Mononuclear cell (primary cell): ENCODE measurements at regions not wholly inside any gene's neighbourhood (a gene's known extent, or its start where the extent isn't known, plus 50 kb on each side); places are given as distances from the start of the nearest gene placed in this dataset.

Experiments
- H3K27me3 ChIP-seq: 2 replicates; pipeline ENCODE4 v1.6.0; 2011; ENCODE audit warnings: low read length, control low read depth; ENCODE audit not compliant: insufficient read depth
- H3K4me1 ChIP-seq: 2 replicates; pipeline ENCODE4 v1.5.1; 2011; ENCODE audit warnings: mild to moderate bottlenecking, low read length, control low read depth; ENCODE audit not compliant: insufficient read depth
- H3K4me3 ChIP-seq: 2 replicates; pipeline ENCODE4 v1.5.1; 2011; ENCODE audit warnings: mild to moderate bottlenecking, low read length, moderate library complexity
- H3K9me3 ChIP-seq: 2 replicates; pipeline ENCODE4 v1.5.1; 2011; ENCODE audit warnings: low read depth, mild to moderate bottlenecking, control low read depth, low read length

DNA sequence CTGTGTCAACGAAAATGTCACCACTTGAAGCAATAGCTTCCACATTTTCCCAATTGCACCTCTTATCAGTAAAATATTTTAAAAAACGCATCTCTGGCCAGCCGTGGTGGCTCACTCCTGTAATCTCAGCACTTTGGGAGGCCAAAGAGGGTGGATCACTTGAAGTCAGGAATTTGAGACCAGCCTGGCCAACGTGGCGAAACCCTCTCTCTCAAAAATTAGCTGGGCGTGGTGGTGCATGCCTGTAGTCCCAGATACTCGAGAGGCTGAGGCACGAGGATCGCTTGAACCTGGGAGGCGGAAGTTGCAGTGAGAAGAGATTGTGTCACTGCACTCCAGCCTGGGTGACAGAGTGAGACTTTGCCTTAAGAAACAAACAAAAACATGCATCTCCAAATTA, 210.1 kb upstream of the CHD1 start:
- no peaks in the 10 kb centered on the region for H3K9me3 ChIP-seq
- peaks cover 2% of the 10 kb centered on the region for H3K27me3 ChIP-seq
- no peak overlapping the region for H3K4me3 ChIP-seq

DNA sequence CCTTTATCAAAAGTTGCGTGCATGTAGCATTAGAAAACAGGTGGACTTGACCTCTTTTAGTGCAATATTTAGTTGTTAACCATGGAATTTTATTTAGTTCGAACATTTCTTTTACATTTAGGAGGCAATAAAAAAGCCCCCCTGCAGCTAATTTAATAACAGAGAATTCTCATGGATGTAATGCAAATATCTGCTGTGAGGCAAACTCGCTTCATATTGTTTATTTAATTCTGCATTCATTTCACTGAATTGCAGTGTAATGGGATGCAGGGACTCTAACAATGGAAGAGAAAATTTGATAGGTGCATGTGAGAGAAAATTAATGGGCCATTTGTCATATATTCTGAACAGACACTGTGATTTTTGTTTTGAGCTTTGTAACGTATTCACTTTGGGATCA, 205.1 kb upstream of the CHD1 start:
- Histone ChIP-seq H3K27me3 (peaks cover 5% of the 10 kb centered on the region), H3K4me1 (no peaks in the 10 kb centered on the region), H3K4me3 (no peak overlapping the region), H3K9me3 (no peaks in the 10 kb centered on the region)

More for the DNA sequence above, 210.1 kb upstream of the CHD1 start:
- no peaks in the 10 kb centered on the region for H3K4me1 ChIP-seq

DNA sequence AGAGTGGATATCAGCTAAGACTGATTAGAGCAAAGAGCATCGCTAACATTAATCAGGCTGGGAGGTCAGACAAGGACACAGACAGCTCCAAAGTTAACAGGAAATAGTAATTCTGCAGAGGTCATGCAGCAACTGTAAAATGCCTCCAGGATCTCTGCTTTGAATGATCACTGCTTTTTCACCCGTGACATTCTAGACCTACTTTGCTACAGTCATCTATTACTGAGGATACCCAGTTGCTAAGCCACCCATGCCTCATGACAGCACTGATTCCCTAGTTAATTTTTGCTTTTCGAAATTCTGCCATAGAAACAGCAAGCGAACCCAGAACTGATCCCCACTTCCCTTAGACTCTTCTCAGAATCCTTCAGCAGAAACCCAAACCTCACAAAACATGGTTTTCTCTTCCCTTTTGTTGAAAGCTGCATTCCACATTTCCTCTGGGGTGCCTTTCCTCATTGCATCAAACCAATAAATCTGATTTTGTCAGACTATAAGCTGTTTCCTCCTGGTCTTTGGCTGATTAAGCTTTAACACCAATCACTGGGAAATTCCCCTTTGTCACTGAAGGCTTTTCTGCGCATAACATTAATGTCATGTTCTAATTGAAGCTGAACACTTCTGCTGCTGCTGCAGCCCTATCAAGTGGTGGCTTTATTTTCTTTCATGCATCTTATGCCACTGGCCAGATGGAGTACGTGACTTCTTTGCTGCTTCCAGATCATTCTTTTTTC, 201.1 kb upstream of the CHD1 start:
- Histone ChIP-seq H3K9me3 (no peaks in the 10 kb centered on the region), H3K27me3 (peaks cover 3% of the 10 kb centered on the region), H3K4me1 (no peaks in the 10 kb centered on the region), H3K4me3 (no peak overlapping the region)

DNA sequence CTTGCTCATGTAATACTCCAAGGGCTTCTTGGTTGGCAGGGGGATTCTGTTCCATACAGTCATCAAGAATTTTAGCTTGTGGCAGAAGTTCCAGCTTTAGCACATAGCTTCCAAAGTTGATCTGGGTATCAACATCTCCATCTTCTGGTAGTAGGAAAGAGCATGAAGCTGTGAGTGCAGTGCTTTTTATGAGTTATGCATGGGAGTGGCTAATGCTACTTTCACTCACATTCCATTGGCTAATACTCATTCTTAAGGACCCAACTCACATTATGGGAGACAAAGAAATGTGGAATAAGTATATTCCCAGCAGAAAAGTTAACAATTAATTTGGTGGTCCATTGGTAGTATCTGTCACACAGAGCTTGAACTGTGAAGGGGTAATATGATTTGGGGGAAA, 194.2 kb upstream of the CHD1 start:
- H3K9me3 ChIP-seq = no peaks in the 10 kb centered on the region
- no peaks in the 10 kb centered on the region for H3K4me1 ChIP-seq
- no peaks in the 10 kb centered on the region for H3K27me3 ChIP-seq
- H3K4me3 ChIP-seq = no peak overlapping the region

DNA sequence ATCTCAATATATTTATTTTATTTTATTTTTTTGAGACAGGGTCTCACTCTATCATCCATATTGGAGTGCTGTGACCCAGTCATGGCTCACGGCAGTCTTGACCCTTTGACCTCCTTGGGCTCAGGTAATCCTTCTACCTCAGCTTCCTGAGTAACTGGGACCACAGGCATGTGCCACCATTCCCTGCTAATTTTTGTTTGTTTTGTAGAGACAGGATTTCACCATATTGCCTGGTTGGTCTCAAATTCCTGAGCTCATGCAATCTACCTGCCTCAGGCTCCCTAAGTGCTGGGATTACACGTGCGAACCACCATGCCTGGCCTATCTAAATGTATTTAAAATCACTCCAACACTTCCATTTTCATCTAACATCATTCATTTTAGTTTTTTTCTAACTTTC, 190.5 kb upstream of the CHD1 start:
- Histone ChIP-seq H3K4me1 (no peaks in the 10 kb centered on the region), H3K9me3 (no peaks in the 10 kb centered on the region), H3K4me3 (no peak overlapping the region), H3K27me3 (peaks cover under 1% of the 10 kb centered on the region)

DNA sequence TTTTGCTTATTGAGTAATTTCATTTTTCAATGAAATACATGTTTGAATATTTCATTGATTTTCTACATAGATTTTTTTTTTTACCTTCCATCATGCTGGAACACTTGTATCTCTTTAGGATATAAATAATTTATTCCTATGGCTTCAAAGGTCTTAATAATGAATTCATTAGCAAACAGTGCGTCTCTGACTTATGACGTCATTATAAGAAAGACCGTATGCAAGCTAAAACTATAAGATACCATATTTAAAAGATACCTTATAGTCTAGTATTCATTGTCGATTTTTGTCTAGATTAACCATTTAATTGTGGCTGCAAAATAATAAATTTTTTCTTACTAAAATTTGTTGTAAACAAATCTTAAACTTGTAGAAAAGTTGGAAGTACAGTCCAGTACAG, 187.7 kb upstream of the CHD1 start:
- no peaks in the 10 kb centered on the region for H3K9me3 ChIP-seq
- no peak overlapping the region for H3K4me3 ChIP-seq
- peaks cover 3% of the 10 kb centered on the region for H3K27me3 ChIP-seq
- H3K4me1 ChIP-seq = no peaks in the 10 kb centered on the region

DNA sequence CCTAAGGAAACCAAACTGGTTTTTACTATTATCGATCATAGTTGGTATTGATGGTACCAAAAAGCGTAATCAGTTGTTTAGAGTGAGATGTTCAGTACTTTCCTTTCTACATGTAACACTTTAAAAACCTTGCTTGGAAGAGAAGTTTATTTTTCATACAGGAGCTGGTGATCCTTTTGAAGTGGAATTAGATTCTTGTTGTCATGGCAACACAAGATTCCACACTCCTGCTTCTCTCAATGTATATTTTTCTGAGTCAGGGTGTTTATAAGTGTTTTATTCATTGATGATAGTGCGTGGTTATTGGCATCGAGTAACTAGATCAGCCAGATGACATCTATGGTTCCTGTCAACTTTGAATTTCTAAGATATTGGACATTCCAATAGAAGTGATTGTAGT, 181.1 kb upstream of the CHD1 start:
- peaks cover 14% of the 10 kb centered on the region for H3K27me3 ChIP-seq
- H3K9me3 ChIP-seq = no peaks in the 10 kb centered on the region
- no peak overlapping the region for H3K4me3 ChIP-seq
- H3K4me1 ChIP-seq = no peaks in the 10 kb centered on the region

DNA sequence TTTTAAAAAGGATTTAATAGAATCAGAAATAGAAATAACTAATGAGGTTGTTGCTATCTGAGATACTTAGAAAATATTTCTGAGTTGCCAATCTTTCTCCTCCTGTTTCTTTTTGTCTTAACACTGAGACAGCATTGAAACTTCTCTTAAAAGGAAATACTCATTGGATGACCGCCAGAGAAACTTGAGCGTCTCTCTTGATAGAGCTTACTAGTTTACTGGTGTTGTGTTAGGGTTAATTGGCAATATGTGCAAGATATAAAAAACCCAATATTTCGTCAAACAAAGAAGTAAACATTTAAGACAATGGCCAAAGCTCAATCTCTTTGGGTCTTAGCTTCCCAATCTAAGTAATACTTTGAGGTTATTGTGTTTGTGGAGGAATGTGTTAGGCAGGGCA, 176.4 kb upstream of the CHD1 start:
- Histone ChIP-seq H3K27me3 (peaks cover 8% of the 10 kb centered on the region), H3K9me3 (no peaks in the 10 kb centered on the region), H3K4me1 (no peaks in the 10 kb centered on the region), H3K4me3 (no peak overlapping the region)

DNA sequence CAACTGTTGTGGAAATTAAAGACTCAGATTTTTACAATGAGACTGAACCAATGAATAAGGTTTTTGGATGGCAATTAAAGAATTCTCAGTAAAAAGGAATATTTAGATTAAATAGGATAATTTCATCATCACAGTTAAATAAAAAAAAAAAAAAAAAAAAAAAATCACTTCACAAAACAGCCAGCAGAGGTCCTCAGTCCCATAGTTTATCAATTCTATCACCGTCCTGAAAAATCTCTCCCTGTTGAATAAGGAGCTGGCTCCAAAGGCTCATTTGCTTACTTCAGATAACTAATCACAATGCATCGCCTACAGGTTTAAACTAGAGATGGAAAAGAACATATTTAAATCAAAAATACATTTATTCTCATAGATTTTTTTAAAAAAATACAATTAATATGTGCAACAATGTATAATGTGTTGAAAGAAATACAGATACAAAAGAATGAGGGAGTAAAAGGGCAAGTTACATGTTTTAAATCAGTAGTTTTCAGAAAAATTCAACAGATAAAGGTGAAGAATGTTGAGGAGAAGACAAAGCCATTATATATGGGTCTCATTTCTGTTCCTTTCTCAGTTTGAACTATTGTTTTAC, 175.8 kb upstream of the CHD1 start:
- no peaks in the 10 kb centered on the region for H3K4me1 ChIP-seq
- no peak overlapping the region for H3K4me3 ChIP-seq
- peaks cover 10% of the 10 kb centered on the region for H3K27me3 ChIP-seq
- no peaks in the 10 kb centered on the region for H3K9me3 ChIP-seq

DNA sequence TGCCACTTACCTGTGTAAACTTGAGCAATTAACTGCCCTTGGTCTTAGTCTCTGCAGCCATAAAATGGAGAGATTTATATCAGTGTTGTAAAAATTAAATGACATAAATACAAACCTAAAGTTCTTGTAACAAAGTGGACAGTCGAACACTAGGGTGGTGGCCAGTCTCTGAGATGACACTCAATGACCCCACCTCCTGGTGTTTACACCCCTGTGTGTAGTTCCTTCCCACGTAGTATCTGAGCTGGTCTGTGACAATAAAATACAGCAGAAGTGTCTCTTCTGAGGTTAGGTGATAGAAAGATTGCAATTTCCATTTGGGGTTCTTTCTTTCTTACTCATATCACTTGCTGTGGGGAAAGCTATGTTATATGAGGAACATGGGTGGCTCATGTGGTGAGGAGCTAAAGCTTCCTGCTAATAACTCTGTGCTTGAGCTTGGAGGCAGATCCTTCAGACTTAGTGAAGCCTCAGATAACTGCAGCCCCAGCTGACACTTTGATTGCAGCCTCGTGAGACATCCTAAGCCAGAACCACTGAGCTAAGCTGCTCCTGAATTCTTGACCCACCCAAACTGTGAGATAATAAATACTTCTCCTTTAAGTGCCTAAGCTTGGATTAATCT, 173.4 kb upstream of the CHD1 start:
- Histone ChIP-seq H3K4me3 (no peak overlapping the region), H3K27me3 (peaks cover 7% of the 10 kb centered on the region), H3K9me3 (no peaks in the 10 kb centered on the region), H3K4me1 (no peaks in the 10 kb centered on the region)

DNA sequence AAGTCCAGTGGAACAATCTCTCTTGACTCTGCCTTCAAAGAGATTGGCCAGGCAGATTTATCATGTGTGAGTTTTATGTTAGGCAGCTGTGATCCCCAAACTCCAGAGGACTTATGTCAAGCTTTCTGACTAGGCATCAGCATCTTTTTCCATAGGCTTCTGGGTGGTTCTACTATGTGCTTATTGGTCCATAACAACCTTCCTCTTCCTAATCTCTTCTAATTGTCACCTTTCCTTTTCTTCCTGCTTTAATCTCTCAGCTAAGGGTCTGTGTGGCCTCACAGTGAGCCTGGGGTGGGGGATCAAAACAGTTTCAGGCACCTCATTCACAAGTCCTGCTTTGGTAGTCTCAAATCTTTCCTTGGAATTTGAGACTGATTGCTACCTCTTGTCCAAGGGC, 170.9 kb upstream of the CHD1 start:
- no peaks in the 10 kb centered on the region for H3K4me1 ChIP-seq
- H3K4me3 ChIP-seq = no peak overlapping the region
- peaks cover 6% of the 10 kb centered on the region for H3K27me3 ChIP-seq
- H3K9me3 ChIP-seq = no peaks in the 10 kb centered on the region

DNA sequence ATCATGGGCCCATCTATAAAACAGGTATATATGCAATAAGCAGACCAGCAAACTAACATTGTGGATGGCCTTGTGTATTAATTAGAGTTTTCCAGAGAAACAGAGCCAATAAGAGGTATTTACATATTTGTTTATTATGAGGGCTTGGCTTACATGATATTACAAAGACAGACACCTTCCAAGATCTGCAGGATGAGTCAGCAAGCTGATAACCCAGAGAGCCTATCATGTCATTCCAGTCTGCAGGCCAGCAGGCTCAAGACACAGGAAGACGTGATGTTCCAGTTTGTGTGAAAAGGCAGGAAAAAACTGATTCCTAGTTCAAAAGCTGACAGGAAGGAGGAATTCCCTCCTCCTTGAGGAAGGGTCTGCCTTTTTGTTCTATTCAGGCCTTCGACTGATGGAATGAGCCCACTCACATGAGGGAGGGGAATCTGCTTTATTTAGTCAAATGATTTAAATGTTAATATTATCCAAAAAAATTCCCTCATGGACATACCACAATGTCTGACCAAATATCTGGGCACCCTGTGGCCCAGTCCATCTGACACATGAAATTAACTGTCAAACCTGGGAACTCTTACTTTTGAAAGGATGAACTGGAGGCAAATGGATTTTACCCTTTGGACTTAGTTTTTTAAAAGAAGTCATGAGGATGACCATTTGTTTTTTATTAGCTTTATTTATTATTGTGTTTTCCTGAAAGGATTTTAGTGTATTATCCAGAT, 161.2 kb upstream of the CHD1 start:
- Histone ChIP-seq H3K27me3 (peaks cover 6% of the 10 kb centered on the region), H3K9me3 (no peaks in the 10 kb centered on the region), H3K4me1 (no peaks in the 10 kb centered on the region), H3K4me3 (no peak overlapping the region)

DNA sequence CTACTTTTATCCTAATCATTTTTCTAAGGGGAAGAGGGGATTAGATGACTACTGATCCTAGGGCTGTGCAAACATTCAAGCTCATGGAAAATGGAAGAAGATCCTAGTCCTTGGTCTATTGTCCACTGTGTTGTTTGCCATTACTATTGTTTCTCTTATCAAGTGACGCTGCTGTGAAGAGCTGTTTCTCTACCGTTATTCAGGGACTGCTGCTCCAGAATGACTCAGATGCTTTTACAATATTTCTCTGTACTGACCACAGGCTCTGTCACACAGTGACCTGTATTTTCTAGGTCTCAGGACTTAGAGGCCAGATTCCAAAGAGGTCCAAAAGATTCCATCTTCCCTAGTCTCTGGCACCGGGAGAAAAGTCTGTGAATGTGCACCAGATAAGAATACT, 159.5 kb upstream of the CHD1 start:
- peaks cover 4% of the 10 kb centered on the region for H3K27me3 ChIP-seq
- H3K4me1 ChIP-seq = no peaks in the 10 kb centered on the region
- no peaks in the 10 kb centered on the region for H3K9me3 ChIP-seq
- H3K4me3 ChIP-seq = no peak overlapping the region

DNA sequence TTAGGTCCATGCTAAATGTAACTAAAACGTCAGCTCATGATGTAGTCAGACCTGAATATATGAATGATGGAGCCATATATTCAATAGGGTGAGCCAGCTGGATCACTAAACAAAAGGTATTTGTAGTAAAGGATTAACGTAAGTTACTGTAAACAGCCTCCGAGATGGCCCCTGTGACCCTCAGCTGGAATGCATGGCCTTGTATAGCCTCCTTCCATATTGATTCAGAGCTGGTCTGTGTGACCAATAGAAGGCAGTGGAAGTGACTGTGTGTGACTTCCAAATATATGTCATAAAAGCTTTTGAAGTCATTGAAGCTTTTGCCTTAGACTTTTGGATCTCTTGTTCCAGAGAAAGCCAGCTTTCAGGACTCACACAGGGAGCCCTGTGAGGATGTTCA, 154.4 kb upstream of the CHD1 start:
- H3K9me3 ChIP-seq = no peaks in the 10 kb centered on the region
- peaks cover 4% of the 10 kb centered on the region for H3K27me3 ChIP-seq
- no peaks in the 10 kb centered on the region for H3K4me1 ChIP-seq
- H3K4me3 ChIP-seq = no peak overlapping the region

DNA sequence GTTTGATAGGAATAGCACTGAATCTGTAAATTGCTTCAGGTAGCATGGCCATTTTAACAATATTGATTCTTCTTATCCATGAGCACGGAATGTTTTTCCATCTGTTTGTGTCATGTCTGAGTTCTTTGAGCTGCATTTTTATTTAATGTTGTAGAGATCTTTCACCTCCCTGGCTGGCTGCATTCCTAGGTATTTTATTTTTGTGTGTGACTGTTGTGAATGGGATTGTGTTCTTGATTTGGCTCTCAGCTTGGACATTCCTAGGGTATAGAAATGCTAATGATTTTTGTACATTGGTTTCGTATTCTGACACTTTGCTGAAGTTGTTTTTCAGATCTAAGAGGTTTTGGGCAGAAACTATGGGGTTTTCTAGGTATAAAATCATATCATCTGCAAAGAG, 152.9 kb upstream of the CHD1 start:
- H3K9me3 ChIP-seq = no peaks in the 10 kb centered on the region
- H3K4me1 ChIP-seq = no peaks in the 10 kb centered on the region
- H3K27me3 ChIP-seq = peaks cover 7% of the 10 kb centered on the region
- no peak overlapping the region for H3K4me3 ChIP-seq
